Glomerular visceral epithelial cell (primary cell): ENCODE measurements at regions not wholly inside any gene's neighbourhood (a gene's known extent, or its start where the extent isn't known, plus 50 kb on each side); places are given as distances from the start of the nearest gene placed in this dataset.

Experiments
- DNase-seq: peaks from one replicate; pipeline ENCODE4 v3.0.0-alpha.2; 2016; ENCODE audit errors: extremely low spot score

GRCh38 chr18:78737006-78737915, 242.4 kb upstream of the SALL3 start:
- no peak for DNase-seq

- no peak for DNase-seq
These were observed 241.4 kb upstream of the SALL3 start for GRCh38 chr18:78738076-78738690.

DNA sequence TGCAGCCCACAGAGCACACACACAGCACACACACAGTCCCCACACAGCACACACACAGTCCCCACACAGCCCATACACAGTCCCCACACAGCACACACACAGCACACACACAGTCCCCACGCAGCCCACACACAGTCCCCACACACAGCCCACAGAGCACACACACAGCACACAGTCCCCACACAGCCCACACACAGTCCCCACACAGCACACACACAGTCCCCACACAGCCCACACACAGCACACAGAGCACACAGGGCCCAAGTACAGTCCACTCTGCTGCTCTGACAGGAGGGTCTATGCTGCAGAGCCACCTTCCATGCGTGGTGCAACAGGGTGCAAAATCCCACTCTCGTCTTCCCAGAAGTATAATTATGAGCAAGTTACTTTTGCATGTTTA, 240.5 kb upstream of the SALL3 start:
- DNase-seq, result no peak

- DNase-seq, result no peak
These were observed 239.5 kb upstream of the SALL3 start for GRCh38 chr18:78739882-78740677.

- no peak for DNase-seq
These were observed 238.7 kb upstream of the SALL3 start for GRCh38 chr18:78740876-78741275.

DNA sequence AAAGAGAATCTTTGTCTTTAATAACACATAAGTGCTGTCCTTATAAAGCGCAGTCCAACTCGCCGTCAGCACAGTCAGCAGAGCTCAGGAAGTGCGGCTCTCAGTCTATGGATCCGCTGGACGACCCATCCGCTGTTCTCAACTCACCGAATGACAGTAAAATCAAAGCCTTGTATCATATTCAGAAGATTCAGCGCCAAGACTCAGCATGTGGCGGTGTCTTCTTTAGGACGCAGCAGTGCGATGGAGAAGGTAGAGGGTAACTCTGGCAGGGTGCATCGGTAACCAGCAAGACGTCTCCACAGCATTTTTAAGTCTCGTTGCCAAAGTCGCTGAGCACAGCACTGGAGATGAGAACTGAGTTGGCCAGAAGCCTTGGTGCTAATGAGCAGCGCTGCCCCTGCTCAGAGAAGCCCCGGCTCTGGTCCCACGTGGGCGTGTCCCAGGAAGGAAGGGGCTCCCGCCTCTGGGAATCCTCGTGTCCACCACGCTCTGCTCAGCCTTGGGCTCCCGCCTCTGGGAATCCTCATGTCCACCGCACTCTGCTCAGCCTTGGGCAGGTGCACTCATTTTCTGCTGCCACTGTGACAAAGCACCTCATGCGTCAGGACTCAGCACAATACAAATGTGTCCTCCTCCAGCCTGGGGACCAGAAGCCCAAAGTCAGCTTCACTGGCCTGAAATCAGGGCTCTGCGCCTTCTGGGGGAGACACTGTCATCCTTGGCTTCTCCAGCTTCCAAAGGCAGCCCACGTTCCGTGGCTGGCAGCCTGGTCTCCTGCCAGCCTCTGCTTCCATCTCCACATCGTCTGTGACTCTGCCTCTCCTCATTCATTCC, 238.0 kb upstream of the SALL3 start:
- no peak for DNase-seq

DNA sequence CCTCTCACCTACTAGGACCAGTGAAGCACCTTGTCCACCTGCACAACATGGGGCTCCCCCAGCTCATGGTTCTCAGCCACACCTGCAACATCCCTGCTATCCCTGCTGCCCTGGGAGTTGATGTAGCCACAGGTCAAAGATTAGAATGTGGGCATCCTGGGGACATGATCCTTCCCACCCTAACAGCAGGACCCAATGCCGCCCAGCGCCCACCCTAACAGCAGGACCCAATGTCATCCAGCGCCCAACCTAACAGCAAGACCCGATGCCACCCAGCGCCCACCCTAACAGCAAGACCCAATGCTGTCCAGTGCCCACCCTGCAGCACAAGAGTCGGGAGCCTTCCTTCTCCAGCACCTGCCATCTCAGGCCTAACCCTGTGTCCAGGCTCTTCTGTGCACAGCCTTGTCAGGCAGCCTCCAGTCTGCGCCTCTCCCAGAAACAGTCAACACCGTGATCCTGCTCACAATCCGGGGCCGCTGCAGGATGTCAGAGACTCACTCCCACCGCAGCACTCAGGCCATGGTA, 237.3 kb upstream of the SALL3 start:
- no peak for DNase-seq

DNA sequence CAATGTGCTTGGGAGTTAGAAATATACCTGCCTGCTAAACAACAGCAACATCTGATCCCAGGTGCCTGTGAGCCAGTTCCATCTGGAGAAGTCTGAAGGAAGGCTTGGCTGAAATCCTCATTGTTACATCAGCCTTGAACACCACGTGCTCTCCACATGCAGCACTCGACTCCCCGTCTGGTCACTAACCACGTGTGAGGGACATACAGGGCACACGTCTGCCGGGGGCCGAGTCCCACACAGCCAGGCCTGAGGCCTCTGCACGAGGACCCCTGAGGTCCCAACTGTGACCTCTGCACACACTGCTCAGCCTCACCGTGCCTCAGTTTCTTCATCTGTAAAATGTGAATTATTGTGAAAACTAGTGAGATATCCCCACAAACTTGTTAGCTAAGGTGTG, 236.5 kb upstream of the SALL3 start:
- no peak for DNase-seq

DNA sequence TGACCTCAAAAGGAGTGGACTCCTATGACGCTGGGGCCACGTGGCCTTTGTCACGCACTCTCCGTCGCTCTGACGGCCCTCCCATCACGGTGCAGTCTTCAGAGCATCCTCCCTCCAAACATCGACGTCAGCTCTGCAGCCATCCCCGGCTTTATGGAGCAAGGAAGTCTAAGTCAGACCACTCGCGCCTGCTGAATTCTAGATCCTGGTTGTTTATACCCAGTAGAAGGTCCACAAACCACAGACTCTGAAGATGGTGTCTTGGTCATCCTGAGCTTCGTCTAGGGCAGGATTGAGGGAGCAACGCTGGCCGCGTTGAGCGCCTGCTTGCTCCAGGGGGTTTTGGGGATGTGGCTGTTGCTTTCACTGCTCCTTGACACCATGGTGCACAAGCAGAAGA, 228.0 kb upstream of the SALL3 start:
- no peak for DNase-seq

DNA sequence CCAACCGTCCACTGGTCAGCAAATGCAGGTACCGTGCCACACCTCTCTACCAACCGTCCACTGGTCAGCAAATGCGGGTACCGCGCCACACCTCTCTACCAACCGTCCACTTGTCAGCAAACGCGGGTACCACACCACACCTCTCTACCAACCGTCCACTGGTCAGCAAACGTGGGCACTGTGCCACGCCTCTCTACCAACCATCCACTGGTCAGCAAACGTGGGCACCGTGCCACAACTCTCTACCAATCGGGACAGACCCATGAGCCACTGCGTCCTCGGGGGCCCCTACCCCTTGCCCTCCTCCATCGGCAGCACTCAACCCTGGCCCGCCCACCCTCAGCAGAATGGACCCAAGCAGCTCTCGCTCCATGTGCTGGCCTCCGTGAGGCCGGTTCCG, 226.4 kb upstream of the SALL3 start:
- no peak for DNase-seq

- no peak for DNase-seq
These were observed 225.1 kb upstream of the SALL3 start for GRCh38 chr18:78754311-78755043.

DNA sequence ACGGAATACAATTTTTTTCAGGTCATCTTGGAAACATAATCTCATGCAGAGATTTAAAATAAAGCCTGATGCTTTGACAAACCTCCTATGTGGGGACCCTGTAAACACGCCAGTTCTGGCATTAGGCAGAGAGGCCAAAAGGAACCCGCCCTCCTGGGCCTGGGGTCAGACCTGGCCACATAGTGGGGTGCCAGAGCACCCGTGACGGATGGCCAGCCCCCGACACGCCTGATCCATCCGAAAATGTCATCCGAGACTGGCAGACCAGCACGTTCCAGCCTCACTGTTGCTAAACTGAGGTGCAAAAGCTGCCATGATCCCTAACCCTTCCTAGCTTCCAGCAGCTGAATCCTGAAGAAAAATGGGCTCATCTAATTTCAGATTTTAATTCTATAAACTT, 222.6 kb upstream of the SALL3 start:
- no peak for DNase-seq

GRCh38 chr18:78758496-78758895, 221.1 kb upstream of the SALL3 start:
- no peak for DNase-seq

DNA sequence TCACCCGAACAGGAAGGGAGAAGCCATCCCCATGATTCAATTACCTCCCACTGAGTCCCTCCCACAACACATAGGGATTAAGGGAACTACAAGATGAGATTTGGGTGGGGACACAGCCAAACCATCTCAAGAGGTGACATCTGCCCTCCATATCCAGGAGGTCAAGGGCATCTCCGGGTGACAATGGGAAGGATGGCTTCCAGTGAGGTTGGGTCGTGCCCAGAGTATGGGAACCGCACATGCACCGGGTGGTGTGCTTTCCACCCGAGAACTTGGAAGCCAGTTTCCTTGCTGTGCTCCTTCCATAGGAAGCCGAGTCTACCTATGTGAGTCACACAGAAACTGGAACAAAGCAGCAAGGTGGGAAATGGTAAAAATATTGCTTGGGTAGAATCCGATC, 216.9 kb upstream of the SALL3 start:
- DNase-seq, result no peak

- no peak for DNase-seq
These were observed 215.1 kb upstream of the SALL3 start for GRCh38 chr18:78764544-78764943.

DNA sequence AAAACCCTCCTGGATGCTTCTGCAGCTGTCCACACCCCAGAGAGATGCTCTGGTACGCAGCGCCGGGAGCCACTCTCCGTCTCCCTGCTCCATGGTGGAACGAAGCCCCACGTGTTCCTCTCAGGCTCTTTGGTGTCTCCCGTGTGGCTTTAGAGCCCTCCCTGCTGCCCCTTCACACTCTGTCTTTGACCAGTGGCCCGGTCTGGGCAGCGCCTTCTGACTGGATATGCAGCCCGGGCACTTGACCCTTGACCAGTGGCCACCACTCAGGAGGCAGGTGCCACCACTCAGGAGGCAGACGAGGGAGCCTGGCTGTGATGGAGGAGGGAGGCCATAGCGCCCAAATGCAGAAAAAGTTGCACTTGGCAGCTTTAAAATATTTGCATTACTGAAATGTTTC, 214.5 kb upstream of the SALL3 start:
- no peak for DNase-seq

DNA sequence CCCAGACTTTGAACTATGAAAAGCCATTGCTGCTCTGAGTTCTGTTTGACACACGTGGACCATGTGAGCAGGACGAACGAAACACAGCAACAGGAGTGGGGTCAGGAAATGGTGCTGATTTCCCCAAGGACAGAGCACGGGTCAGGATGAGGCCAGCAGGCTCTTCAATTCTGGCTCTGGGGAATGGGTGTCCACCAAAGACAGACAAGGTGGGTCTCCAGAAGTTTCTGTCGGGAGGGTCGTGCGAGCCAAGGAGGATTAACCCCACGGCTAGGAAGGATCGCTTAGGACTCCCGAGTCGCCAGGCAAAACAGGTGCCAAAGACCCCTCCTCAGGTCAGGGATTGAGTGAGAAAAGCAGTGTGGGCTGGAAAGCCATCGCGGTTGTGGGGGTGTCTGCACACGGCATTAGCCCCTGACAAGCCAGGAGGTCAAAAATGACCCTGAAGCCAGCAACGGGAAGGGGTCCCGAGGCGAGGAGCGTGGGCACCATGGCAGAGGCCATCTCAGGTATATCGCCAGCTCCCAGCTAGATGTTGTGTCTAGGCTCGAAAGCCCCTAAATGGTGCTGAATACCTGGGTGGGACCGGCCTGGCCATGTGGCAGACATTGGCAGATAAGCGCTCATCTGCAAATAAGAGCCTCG, 213.9 kb upstream of the SALL3 start:
- DNase-seq, result no peak

DNA sequence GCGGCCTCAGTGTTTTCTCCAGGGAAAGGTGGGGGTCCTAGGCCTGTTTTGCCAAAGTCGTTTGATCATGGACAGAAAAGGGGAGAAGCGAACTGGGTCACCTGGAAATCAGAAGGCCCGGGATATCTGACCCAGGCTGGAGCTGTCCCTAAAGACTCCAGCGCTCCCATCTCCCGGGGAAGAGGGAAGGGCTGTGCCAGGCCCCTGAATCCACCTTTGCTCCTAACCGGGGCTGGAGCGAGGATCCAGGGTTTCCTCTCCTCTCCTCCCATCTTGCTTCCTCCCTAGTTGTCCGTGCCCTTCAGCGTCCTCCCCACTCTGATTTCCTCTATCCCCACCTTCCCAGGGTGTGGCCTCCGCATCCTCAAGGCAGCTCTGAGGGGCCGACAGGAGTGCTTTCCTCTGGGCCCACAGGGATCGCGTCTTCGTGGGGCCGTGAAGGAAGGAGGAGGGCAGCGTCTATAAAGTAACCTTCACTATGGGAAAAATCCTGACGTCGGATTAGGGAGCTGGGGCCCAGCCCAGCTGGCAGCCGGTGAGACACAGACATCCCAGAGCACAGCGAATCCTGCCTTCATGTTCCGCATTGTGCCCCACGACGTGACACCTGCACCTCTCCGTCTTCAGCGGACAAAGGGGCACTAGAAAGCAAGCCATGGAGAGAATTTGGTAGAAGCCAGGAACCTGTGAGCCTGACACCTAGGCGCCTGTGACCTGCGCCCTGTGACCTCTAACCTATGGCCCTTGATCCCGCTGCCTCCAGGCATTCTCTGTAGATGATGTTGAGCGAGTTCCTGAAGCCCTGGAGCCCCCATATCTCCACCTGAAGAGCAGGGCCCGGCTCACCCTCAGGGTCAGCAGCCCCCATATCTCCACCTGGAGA, 212.7 kb upstream of the SALL3 start:
- no peak for DNase-seq

- no peak for DNase-seq
These were observed 212.0 kb upstream of the SALL3 start for GRCh38 chr18:78767648-78768071.
